ENCODE measurements at regions not wholly inside any gene's neighbourhood (a gene's known extent, or its start where the extent isn't known, plus 50 kb on each side); places are given as distances from the start of the nearest gene placed in this dataset.

- H3K4me3 ChIP-seq (ENCODE audit: low read length): no peak overlapping the region
- H3K4me2 ChIP-seq (ENCODE audit: low read depth, low read length): no peak overlapping the region
- no peaks in the 10 kb centered on the region for H3K36me3 ChIP-seq (replicated peaks; ENCODE audit: insufficient read depth, low read length)
- no peaks in the 10 kb centered on the region for H4K20me1 ChIP-seq (ENCODE audit: insufficient read depth, low read length)
- DNase-seq: no peak
- no peak overlapping the region for H3K9ac ChIP-seq (ENCODE audit: low read length)
- TF ChIP-seq CTCF (IDR thresholded peaks at IDR 0.05; ENCODE audit: low read length) (no peak), EZH2phosphoT487 (IDR thresholded peaks at IDR 0.05; ENCODE audit: low read length) (no peak), EZH2 (optimal IDR thresholded peaks at IDR 0.05; ENCODE audit: low read depth, low read length) (no peak)
- H3K79me2 ChIP-seq (ENCODE audit: low read length): no peaks in the 10 kb centered on the region
- no peaks in the 10 kb centered on the region for H3K27me3 ChIP-seq (replicated peaks; ENCODE audit: insufficient read depth, low read length)
- H2AFZ ChIP-seq (ENCODE audit: low read length): no peak overlapping the region
- H3K27ac ChIP-seq (ENCODE audit: low read length): no peak overlapping the region
- H3K4me1 ChIP-seq (ENCODE audit: low read length): no peaks in the 10 kb centered on the region
- no peaks in the 10 kb centered on the region for H3K9me3 ChIP-seq (replicated peaks; ENCODE audit: insufficient read depth, low read length)
- no peaks in the 10 kb centered on the region for H3F3A ChIP-seq (ENCODE audit: insufficient read depth, low read length)
- no peaks in the 10 kb centered on the region for H3K9me2 ChIP-seq (replicated peaks; ENCODE audit: insufficient read depth, low read length)
Observed at GRCh38 chr9:79292731-79293280, 279.0 kb upstream of the TLE4 start.

- Histone ChIP-seq H2AFZ (ENCODE audit: low read length) (no peak overlapping the region), H3K36me3 (replicated peaks; ENCODE audit: insufficient read depth, low read length) (no peaks in the 10 kb centered on the region; the same call in 1 of the 2 replicates), H3K27me3 (replicated peaks; ENCODE audit: insufficient read depth, low read length) (no peaks in the 10 kb centered on the region), H3K9ac (ENCODE audit: low read length) (no peak overlapping the region), H3F3A (ENCODE audit: insufficient read depth, low read length) (no peaks in the 10 kb centered on the region), H3K79me2 (ENCODE audit: low read length) (no peaks in the 10 kb centered on the region), H4K20me1 (ENCODE audit: insufficient read depth, low read length) (no peaks in the 10 kb centered on the region), H3K4me3 (ENCODE audit: low read length) (no peak overlapping the region), H3K9me3 (replicated peaks; ENCODE audit: insufficient read depth, low read length) (no peaks in the 10 kb centered on the region), H3K4me2 (ENCODE audit: low read depth, low read length) (no peak overlapping the region), H3K27ac (ENCODE audit: low read length) (no peak overlapping the region), H3K4me1 (ENCODE audit: low read length) (no peaks in the 10 kb centered on the region), H3K9me2 (replicated peaks; ENCODE audit: insufficient read depth, low read length) (no peaks in the 10 kb centered on the region)
- no peak for TF ChIP-seq EZH2phosphoT487 (IDR thresholded peaks at IDR 0.05; ENCODE audit: low read length)
- no peak for DNase-seq
Observed at GRCh38 chr9:79300068-79300467, 271.7 kb upstream of the TLE4 start.

- H3F3A ChIP-seq (ENCODE audit: insufficient read depth, low read length): no peaks in the 10 kb centered on the region
- TF ChIP-seq EZH2phosphoT487 (IDR thresholded peaks at IDR 0.05; ENCODE audit: low read length): no peak
- TF ChIP-seq CTCF (IDR thresholded peaks at IDR 0.05; ENCODE audit: low read length): no peak
- TF ChIP-seq EZH2 (optimal IDR thresholded peaks at IDR 0.05; ENCODE audit: low read depth, low read length): no peak
- H3K4me2 ChIP-seq (ENCODE audit: low read depth, low read length): no peak overlapping the region
- DNase-seq: no peak
- H3K9me2 ChIP-seq (replicated peaks; ENCODE audit: insufficient read depth, low read length): no peaks in the 10 kb centered on the region
- H3K27ac ChIP-seq (ENCODE audit: low read length): no peak overlapping the region
- no peaks in the 10 kb centered on the region for H3K4me1 ChIP-seq (ENCODE audit: low read length)
- no peak overlapping the region for H3K4me3 ChIP-seq (ENCODE audit: low read length)
- H3K36me3 ChIP-seq (replicated peaks; ENCODE audit: insufficient read depth, low read length): no peaks in the 10 kb centered on the region; the same call in 1 of the 2 replicates
- H3K9me3 ChIP-seq (replicated peaks; ENCODE audit: insufficient read depth, low read length): no peaks in the 10 kb centered on the region
- no peak overlapping the region for H3K9ac ChIP-seq (ENCODE audit: low read length)
- no peak overlapping the region for H2AFZ ChIP-seq (ENCODE audit: low read length)
- H3K27me3 ChIP-seq (replicated peaks; ENCODE audit: insufficient read depth, low read length): no peaks in the 10 kb centered on the region
- H4K20me1 ChIP-seq (ENCODE audit: insufficient read depth, low read length): no peaks in the 10 kb centered on the region
- H3K79me2 ChIP-seq (ENCODE audit: low read length): no peaks in the 10 kb centered on the region
Observed at GRCh38 chr9:79301085-79301484, 270.7 kb upstream of the TLE4 start.

- Histone ChIP-seq H3K79me2 (ENCODE audit: low read length) (no peaks in the 10 kb centered on the region), H3K4me1 (ENCODE audit: low read length) (no peaks in the 10 kb centered on the region), H3K4me3 (ENCODE audit: low read length) (no peak overlapping the region), H3K27me3 (replicated peaks; ENCODE audit: insufficient read depth, low read length) (no peaks in the 10 kb centered on the region), H3F3A (ENCODE audit: insufficient read depth, low read length) (no peaks in the 10 kb centered on the region), H3K36me3 (replicated peaks; ENCODE audit: insufficient read depth, low read length) (no peaks in the 10 kb centered on the region; the same call in 1 of the 2 replicates), H3K27ac (ENCODE audit: low read length) (no peak overlapping the region), H4K20me1 (ENCODE audit: insufficient read depth, low read length) (no peaks in the 10 kb centered on the region), H3K9me2 (replicated peaks; ENCODE audit: insufficient read depth, low read length) (no peaks in the 10 kb centered on the region), H3K4me2 (ENCODE audit: low read depth, low read length) (no peak overlapping the region), H2AFZ (ENCODE audit: low read length) (no peak overlapping the region), H3K9ac (ENCODE audit: low read length) (no peak overlapping the region), H3K9me3 (replicated peaks; ENCODE audit: insufficient read depth, low read length) (no peaks in the 10 kb centered on the region)
- TF ChIP-seq EZH2phosphoT487 (IDR thresholded peaks at IDR 0.05; ENCODE audit: low read length) (no peak), EZH2 (optimal IDR thresholded peaks at IDR 0.05; ENCODE audit: low read depth, low read length) (no peak), CTCF (IDR thresholded peaks at IDR 0.05; ENCODE audit: low read length) (no peak)
- no peak for DNase-seq
Observed at GRCh38 chr9:79301551-79302391, 270.0 kb upstream of the TLE4 start.
